ELR (cell line): ENCODE measurements at regions not wholly inside any gene's neighbourhood (a gene's known extent, or its start where the extent isn't known, plus 50 kb on each side); places are given as distances from the start of the nearest gene placed in this dataset.

ENCODE experiments used
- DNase-seq: peaks from one replicate; pipeline ENCODE4 v3.0.0-alpha.2; 2015; ENCODE audit warnings: low read depth

DNA sequence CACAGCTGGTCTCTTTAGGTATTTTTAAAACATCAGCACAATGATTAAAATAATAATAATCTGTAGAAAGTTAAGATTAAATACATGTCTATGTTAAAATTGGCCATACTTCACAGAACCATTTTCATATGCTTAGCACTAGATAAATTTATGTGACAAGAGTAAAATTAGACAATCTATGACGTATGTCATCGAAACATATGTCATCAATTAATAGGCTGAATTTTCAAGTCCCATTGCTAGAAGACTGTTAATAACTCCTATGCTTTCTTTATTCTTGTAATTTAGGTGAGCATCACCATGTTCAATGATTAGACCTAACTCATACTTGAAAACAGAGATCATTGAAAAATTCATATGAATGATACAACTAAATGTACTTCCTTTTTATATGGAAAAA, 593.3 kb upstream of the KCNMB2 start:
- DNase-seq = no peak

DNA sequence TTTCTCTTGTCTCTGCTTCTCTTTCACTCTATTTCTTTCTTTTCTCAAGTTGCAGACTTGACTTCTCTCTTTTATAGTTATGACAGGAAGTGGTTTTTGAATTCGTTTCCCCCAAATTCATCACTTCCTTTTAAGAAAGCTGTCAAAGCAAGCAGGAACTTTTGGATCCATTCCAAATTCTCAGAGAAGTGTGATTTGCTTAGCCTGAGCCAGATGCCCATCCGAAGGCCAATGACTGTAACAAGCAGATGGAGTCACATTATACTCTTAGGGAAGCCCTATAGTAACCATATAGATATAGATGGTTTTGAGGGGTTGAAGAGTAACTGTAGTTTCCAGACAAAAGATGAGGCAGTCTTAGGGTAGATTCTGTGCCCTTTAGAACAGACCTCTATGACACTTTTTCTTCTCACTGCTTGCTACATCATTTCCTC, 592.0 kb upstream of the KCNMB2 start:
- DNase-seq = peak; percentile 32

DNA sequence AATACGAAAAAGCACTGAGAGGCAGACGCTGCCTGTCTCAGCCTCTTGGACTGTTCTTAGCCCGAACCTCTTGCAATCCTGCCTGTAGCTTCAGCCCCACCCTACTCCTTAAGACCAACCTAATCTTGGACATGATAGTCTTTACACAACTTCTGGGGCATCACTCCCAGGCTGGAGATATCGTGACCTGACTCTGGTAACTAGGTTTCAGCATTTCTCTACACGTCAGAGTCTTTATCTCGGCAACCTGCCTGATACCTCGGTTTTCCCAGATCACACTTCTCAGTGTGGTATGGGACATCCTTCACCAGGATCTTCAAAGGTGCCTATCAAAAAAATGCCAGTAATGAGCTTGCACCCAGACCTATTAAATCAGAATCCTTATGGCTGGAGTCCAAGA, 590.2 kb upstream of the KCNMB2 start:
- DNase-seq = no peak

DNA sequence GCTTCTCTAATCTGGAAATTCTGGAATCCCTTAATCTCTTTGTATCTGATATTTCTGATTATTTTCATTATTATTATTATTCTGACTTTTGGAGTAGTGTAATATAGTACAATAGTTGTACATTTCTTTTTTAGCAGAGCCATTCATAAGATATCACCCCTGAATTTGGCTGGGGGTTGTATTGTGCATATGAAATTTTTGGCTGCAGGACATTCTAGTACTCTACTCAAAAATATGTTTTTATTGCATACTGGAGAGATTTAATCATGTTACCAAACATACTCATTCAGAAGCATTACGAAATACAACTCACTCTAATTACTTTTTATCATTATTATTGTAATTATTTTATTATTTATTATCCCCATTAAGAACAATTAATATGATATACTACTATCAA, 589.7 kb upstream of the KCNMB2 start:
- no peak for DNase-seq

DNA sequence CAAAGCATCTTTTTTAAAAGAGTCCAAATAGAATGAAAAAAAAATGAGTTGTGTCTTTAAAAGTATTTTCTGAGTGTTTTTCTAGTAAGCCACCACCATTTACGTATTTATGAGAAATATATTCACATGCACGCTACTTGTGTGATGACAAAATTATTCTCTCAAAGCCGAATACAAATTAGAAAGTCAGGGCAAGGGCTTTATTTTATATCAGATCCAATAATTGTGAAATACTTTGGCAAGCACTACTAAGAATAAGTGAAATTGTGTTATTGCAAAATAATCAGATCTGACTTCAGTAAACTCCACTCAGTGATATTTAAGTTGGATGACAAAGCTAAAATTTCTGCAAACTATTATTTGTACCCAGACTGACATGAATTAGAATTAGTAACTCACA, 589.3 kb upstream of the KCNMB2 start:
- DNase-seq = no peak

DNA sequence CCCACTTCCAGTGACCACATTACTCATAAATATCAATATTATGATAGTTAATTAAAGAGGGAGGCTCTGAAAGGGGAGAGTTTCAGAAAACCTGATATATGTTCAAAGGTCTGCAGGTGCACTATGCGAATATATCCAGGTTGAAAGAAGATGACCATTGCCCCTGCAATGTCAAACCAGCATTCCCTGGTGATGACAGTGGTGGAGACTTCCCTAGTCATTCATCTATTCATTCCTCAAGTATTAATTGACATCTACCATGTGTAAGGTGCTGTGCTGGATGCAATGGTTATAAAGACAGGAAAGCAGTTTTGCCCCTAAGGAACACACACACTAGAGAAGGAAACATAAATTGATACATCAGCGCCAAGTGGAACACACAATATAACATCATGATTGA, 588.3 kb upstream of the KCNMB2 start:
- DNase-seq = no peak

DNA sequence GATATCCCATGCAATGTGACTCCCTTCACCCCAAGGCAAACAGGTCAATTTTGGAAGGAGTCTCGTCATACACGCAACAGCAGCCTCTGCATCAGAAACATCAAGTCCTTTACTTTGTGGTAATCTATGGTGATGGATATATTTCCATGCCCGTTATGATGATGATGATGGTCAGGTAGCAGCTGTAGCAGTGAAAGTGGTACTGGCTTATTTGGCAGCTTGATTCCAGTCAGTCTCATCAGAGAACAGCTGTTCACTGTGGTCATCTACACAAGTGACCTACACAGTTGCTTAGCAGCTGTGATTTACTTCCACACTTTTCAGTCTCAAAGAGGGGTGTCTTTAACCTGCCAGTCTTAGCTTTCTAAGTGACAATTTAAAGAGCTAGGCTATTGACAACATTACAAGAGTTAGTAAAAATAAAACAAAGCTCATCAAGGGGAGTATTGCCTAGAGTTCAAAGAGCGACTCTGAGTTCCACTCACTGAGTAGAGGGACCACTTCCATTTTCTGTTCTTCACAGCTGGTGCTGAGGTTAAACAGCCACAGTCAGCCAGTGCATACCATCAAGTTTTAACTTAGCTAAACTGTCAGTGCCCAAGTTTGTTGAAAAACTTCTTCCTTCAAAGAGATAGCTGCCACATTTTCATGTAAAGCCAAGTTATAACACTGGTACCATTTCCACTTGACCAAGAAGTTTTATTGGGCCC, 587.4 kb upstream of the KCNMB2 start:
- no peak for DNase-seq

DNA sequence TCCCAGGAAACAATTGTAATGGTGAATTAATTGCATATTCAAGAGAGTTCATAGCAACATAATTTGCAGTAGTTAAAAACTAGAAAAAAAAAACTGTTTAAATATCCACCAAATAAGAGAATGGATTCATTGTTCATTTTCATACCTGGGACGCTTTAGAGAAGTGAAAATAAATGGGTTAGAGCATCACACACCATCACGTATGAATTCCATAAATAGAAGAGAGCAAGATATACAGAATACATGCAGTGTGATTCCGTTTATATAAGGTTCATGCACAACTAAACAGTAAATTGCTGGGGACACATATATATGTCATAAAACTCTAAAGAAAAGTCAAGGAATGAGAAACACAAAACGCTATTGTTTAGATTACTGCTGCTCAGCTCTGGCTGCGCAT, 577.0 kb upstream of the KCNMB2 start:
- DNase-seq = no peak

DNA sequence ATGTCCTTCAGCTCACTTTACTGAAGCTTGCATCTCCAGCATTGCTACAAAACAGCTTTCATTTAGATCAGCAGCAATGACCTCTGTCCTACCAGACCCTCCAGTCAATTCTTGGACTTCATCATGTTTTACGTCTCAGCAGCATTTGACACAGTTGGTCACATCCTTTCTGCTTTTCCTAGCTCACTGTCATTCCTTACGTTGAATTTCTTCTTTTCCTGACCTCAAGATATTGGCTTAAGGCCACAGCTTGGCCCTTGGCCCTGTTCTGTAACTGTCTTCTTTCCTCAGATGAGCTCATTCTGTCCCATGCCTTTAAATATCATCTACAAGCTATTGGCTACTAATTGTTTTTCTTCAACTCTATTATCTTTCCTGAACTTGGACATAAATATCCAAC, 576.2 kb upstream of the KCNMB2 start:
- DNase-seq = no peak

DNA sequence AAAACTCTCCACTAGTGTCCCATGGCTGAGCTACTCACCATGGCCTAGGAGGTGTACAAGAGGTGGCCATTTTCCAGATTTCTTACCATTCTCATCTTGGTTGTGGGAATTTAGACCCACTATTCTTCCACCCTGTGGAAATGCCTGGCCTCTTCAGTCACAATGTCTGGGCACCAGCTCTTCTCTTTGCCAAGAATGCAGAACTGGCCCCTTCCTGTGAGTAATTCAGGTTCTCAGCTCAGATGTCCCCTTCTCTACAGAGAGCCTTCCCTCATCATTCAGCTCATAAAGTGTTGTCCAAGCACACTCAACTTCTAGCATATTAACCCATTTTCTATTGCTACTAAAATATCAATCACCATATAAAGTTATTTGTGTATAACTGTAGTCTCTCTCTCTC, 575.5 kb upstream of the KCNMB2 start:
- peak; percentile 27 for DNase-seq

DNA sequence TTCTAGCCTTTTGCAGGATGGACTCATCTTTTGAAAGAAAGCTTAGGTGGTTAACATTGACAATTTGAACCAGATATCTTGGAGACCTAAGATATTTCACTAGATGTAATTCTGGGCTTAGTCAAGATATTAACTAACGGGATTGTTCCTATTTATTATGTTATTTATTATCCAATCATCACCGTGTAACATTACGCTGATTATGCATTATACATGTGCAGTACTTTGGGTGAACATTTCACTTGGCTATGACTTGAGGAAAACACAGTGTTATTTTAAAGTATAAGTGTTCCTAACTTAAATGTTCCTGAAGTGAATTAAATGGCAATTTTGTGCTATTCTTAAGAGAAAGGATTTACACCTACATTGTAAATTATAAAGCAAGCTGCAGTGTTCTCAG, 574.5 kb upstream of the KCNMB2 start:
- DNase-seq = no peak

DNA sequence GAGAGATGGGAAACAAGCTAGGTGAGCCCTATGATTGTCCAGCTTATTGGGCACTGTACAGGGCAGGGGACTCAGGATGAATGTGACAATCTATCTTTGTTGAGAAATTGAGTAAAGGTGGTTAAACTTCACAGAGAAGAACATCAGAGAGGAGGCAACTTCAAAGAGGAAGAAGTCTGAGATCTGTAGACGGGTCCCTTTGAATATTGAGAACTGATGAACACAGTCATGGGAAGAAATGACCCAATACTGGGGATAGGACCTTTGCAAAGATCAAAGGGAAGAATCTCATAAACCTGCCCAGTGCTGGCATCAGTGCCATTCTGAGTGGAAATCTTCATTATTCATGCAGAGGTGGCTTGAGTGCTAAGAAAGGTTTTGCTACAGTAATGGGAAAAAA, 569.7 kb upstream of the KCNMB2 start:
- no peak for DNase-seq

DNA sequence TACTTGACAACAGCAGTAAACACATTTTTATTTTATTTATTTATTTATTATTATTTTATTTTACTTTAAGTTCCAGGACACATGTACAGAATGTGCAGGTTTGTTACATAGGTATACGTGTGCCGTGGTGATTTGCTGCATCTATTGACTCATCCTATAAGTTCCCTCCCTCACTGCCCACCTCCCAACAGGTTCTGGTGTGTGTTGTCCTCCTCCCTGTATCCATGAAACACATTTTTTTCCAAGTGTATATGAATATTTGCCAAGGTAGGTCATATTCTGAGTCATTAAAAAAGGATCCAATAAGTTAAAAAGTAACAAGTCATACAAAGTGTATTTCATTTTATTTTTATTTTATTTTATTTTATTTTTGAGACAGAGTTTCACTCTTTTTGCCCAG, 567.3 kb upstream of the KCNMB2 start:
- peak; percentile 53 for DNase-seq

DNA sequence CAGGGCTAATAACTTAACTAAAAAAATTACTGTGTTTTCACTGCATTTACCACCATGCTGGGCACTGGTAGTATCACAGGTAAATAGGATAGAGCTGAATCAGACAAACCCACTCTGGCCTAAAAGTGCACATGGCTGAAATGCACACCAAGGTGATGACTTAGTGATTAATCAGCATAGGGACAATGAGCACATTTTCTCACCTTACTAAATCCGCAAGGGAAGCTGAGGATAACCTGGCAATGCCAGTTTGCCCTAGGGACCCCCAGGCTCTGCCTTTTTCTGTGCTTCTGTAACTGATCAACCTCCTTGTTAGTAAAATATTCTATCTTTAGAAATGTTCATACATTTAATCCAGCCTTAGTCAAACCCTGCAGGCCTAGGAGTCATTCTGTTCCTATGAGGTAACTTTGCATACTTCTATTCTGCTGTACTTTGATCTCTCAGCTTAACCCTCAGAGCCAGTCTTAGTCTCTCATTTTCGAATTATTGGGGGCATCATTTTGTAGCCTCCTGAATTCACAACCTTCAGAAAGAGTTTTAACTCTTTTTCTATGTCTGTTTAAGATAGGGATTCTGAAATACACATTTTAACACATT, 562.9 kb upstream of the KCNMB2 start:
- DNase-seq = peak; percentile 66

DNA sequence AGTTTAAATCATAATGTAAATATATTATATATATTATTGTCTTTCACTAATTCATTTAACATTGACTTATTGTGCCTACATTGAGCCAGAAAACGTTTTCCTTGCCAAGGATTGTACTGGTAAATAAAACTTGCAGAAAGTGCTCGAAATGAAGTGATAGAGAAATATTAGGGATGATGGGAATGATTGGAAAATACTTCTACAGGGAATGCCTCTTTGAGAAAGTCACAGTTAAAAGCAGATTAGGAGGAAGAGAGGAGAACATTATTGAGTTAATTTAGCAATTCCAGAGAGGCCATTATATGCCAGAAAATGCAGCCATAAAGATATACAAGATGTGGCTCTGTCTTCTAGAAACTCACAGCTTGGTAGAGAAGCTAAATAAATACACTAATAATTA, 560.0 kb upstream of the KCNMB2 start:
- DNase-seq = no peak

DNA sequence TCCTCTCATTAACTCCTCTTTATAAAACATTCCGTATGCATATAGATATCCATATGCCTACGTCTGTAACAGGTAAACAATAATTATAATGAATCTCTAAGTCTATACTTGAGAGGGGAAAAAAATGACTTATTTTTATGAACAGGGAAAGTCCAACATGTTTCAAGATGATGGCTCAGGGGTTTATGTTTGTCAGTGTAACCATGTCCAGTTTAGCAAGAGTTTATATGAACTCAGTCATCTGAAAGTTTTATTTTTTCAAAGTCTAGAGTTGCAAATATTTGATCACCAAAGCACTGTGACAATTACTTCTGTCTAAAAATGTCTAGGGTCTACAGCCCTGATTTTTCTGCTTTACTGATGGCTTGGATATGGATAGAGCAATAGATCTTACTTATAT, 559.4 kb upstream of the KCNMB2 start:
- DNase-seq = no peak

DNA sequence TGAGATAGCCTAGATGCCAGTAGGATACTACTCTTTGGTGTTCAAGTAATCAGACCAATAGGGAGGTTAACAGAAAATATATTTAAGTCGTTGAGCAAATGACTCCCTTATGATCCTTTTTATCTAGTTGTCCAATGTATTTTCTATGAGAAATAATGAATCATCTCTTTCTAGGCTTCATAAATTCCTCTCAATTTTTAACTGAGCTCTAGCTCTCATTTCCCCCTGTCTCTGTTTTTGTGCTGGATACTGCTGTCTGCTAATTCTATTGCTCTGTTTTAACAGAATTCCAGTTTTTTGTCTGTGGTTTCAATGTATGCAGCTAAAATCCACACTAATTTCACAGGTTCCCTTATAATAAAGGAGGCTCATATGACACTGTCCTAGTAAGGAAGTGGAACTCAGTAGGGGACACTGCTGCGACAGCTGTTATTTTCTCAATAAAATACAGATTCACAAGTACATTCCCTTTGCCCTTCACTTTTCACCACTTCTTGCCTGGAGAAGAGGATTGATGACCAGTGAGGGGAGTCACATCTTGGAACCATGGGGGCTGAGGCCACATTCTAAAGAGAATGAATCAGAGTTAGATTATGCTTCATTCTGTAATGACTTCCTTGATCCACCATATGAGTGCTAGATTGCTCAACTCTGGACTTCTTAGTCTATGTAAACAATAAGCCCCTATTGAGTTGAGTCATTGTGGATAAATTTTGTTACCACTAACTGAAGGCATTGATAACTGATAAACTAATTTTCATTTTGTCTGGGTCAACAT, 558.7 kb upstream of the KCNMB2 start:
- peak; percentile 99 for DNase-seq

DNA sequence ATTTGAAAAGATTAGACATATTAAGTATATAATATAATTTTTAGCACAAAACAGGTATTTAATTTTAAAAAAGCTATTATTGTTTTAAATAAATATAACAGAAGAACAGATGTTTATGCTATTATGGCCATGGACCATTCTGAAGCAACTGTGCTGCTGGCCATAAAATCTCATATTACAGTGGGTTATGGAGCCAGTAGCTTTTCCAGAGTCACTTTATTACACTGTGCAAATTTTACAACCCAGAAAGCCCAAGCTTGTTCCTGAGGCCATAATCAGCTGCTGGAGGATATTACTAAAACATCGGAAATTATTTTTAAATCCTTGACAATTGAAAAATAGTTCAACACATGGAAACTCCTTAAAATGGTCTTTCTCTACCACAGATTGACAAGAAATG, 557.3 kb upstream of the KCNMB2 start:
- DNase-seq = no peak

DNA sequence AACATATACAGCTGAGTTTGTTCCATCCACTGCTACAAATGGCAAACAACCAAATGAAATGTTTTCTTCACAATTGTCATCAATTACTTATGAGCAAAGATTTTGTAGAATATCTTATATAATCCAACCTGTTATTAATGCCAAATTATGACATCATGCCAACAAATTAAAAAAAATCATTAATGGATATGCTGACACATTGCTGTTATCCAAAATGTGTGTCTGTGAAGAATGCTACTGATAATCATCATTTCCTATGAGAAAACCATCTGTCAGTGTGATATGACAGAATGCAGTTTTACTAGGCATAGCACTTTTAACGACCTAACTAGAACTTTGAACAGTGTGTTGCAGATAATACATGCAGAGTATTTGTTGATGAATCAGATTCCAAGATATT, 556.5 kb upstream of the KCNMB2 start:
- no peak for DNase-seq

DNA sequence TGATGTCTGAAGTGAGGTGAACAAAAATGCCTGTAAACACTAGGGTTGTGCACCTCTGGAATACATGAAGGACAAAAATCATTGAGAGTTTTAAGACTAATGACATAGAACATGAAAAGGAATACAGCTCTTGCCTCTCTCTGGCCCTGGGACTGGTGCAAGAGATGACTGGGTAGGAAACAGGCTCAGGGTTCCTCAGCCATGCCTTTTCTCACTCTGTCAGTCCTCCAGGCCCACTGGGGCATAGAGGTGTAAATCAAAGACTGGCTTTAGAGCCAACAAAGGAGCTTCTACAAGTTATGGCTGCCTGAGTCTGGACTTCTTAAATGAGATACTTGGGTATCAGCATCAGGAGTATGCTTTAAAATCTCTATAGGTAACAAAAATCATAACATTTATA, 554.7 kb upstream of the KCNMB2 start:
- DNase-seq = no peak

DNA sequence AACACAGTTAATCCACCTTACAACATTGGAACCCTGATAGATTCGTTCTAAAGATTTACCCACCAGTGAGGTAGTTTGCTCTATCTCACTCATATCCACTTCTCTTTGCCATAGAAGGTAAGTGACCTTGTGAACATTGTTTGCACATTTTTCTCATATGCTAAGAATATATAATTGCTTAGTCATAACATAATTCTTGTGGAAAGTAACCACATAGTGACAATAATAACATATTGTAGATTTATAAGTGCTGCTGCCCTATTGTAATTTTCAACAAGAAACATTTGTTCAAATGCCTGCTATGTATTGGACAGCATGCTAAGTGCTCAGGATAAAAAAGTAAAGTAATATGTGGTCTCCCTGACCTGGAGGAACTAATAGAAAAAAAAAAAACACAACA, 554.2 kb upstream of the KCNMB2 start:
- peak; percentile 72 for DNase-seq

DNA sequence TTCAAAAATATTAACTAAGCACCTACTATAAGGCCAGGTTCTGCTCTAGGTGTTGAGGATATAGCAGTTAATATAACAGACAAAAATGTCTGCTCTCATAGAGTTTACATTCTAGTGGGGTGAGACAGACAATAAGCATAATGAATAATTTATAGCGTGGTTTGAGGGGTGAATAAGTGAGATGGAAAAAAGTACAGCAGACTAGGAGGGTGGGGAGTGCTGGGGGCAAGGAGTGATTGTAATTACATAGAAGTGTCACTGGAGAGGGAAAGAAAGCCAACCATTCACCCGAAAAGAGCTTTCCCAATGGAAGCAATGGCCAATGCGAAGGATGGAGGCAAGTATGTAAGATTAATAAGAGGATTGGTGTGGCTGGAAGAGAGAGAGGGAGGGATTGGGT, 552.9 kb upstream of the KCNMB2 start:
- DNase-seq = no peak
